Lower leg skin (tissue), 4 donors: ENCODE measurements at regions not wholly inside any gene's neighbourhood (a gene's known extent, or its start where the extent isn't known, plus 50 kb on each side); places are given as distances from the start of the nearest gene placed in this dataset.

Source experiments
- DNase-seq, 2 donors: peaks; one replicate each; pipeline ENCODE4 v3.0.0-alpha.2; 2019; ENCODE audit warnings: low spot score in 2 of 2
- H3K4me3 ChIP-seq: fragments of 200-600 bp; sonication (generic); 2 replicates; pipeline ENCODE4 v1.5.1; 2017; ENCODE audit warnings: mild to moderate bottlenecking, low read depth; ENCODE audit not compliant: poor library complexity, severe bottlenecking
- POLR2A ChIP-seq, 2 donors: fragments of 450-650 bp; IDR thresholded peaks; one replicate each; pipeline ENCODE4 v1.6.1; 2016 to 2017; ENCODE audit warnings: antibody characterized with exemption in 2 of 2, mild to moderate bottlenecking in 1 of 2, moderate library complexity in 1 of 2
- WGBS, 2 donors: methylation state at CpG; one replicate each; pipeline ENCODE4 v1.1.5; 2018; 5-methylcytosine and 5-hydroxymethylcytosine counted together
- intact Hi-C: fragments of 100-400 bp; cut with DNase I; formaldehyde crosslinking; loops from one replicate; pipeline ENCODE4 v1.15.0; 2023; ENCODE audit warnings: low total_unique reads
- TF ChIP-seq, protein P1 (sequence below), 3 donors: fragments of 450-650 bp; IDR thresholded peaks; one replicate each; pipeline ENCODE4 v1.5.1; 2016; ENCODE audit warnings: antibody characterized with exemption in 3 of 3, mild to moderate bottlenecking in 3 of 3, moderate library complexity in 2 of 3

DNA sequence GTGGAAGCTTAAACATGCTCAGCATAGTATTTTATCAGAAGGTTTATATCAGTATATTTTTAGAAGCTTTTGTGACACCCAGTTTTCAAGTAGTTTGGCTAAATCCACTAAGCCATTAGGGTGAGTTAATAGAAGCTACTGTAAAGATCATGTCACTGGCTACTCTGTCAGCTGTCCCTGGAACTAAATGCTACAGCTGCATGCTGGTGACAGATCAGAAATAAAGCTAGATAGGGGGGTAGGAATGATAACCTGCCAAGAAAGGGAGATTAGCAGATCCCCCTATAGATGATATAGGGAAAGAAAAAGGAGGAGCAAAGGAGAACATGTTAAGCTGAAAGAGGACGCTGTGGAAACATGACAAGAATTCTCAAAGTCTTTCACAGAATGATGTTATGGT, 363.2 kb downstream of the QKI start:
- TF ChIP-seq POLR2A (IDR thresholded peaks at IDR 0.05): no peak
- TF ChIP-seq, protein P1, sequence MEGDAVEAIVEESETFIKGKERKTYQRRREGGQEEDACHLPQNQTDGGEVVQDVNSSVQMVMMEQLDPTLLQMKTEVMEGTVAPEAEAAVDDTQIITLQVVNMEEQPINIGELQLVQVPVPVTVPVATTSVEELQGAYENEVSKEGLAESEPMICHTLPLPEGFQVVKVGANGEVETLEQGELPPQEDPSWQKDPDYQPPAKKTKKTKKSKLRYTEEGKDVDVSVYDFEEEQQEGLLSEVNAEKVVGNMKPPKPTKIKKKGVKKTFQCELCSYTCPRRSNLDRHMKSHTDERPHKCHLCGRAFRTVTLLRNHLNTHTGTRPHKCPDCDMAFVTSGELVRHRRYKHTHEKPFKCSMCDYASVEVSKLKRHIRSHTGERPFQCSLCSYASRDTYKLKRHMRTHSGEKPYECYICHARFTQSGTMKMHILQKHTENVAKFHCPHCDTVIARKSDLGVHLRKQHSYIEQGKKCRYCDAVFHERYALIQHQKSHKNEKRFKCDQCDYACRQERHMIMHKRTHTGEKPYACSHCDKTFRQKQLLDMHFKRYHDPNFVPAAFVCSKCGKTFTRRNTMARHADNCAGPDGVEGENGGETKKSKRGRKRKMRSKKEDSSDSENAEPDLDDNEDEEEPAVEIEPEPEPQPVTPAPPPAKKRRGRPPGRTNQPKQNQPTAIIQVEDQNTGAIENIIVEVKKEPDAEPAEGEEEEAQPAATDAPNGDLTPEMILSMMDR (IDR thresholded peaks at IDR 0.05): no peak
- DNase-seq: no peak
- H3K4me3 ChIP-seq: no peak overlapping the region
- intact Hi-C loops: no loop called here
- 81 to 89% methylated on average over 1 of the region's 1 CpG for WGBS, 2 donors

DNA sequence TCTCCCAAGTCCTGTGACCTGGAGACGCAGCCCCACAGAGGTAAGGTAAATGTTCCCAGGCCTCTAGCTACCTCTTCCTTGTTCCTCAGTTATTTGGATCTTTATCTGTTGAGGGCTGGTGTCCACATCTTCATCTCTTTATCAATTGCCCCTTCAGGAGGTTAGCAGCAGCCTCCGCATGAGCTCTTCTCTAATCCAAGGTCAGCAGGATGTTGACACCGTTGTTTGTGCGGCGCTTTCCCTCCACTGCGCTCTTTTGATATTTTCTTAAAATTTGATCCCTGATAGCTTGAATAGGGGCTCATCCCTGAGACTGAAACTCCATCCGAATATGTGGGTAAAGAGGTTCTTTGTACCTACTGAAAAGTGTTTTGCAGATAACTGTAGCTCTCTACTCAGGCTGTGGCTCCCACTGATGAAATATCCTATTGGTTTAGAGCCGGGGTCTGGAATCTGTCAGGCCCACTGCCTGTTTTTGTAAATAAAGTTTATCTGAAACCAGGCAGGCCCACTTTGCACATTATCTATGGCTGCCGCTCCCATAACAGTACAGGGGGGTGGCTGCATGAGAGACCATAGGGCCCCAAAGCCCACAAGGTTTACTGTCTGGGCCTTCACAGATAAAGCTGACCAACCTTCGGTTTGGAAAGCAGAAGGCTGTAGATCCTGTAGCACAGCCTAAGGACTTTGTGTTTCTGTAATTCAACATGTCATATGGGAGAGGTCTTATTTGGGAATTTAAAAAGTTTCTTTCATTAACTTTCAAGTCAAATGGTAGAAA, 362.6 kb downstream of the QKI start:
- TF ChIP-seq POLR2A (IDR thresholded peaks at IDR 0.05): no peak
- TF ChIP-seq, protein P1 (IDR thresholded peaks at IDR 0.05): no peak
- no peak for DNase-seq
- 93 to 97% methylated on average over 10 of the region's 10 CpGs for WGBS, 2 donors
- no peak overlapping the region for H3K4me3 ChIP-seq
- intact Hi-C loops: no loop called here

GRCh38 chr6:163776196-163776905, 361.8 kb downstream of the QKI start:
- H3K4me3 ChIP-seq: no peak overlapping the region
- no peak for TF ChIP-seq POLR2A (IDR thresholded peaks at IDR 0.05)
- TF ChIP-seq, protein P1 (IDR thresholded peaks at IDR 0.05): no peak
- 85 to 89% methylated on average over 5 of the region's 5 CpGs for WGBS, 2 donors
- intact Hi-C loops: no loop called here
- no peak for DNase-seq

- no peak overlapping the region for H3K4me3 ChIP-seq
- intact Hi-C loops: no loop called here
- no peak for DNase-seq
- TF ChIP-seq, protein P1 (IDR thresholded peaks at IDR 0.05): no peak
- TF ChIP-seq POLR2A (IDR thresholded peaks at IDR 0.05): no peak
- 61 to 74% methylated on average over 3 of the region's 3 CpGs for WGBS, 2 donors
Measured at GRCh38 chr6:163775313-163775712, 360.8 kb downstream of the QKI start.

- intact Hi-C loops: no loop called here
- TF ChIP-seq POLR2A (IDR thresholded peaks at IDR 0.05): no peak
- TF ChIP-seq, protein P1 (IDR thresholded peaks at IDR 0.05): no peak
- 88 to 93% methylated on average over 8 of the region's 8 CpGs for WGBS, 2 donors
- no peak overlapping the region for H3K4me3 ChIP-seq
- no peak for DNase-seq
Measured at GRCh38 chr6:163774485-163774884, 360.0 kb downstream of the QKI start.
